HG03064 (cell line): ENCODE measurements at regions not wholly inside any gene's neighbourhood (a gene's known extent, or its start where the extent isn't known, plus 50 kb on each side); places are given as distances from the start of the nearest gene placed in this dataset.

Experiments
- ATAC-seq: cut with Tn5 transposase; IDR thresholded peaks from one replicate; pipeline ENCODE4 v1.9.1; 2021; ENCODE audit warnings: low read depth; ENCODE audit not compliant: unreplicated experiment

DNA sequence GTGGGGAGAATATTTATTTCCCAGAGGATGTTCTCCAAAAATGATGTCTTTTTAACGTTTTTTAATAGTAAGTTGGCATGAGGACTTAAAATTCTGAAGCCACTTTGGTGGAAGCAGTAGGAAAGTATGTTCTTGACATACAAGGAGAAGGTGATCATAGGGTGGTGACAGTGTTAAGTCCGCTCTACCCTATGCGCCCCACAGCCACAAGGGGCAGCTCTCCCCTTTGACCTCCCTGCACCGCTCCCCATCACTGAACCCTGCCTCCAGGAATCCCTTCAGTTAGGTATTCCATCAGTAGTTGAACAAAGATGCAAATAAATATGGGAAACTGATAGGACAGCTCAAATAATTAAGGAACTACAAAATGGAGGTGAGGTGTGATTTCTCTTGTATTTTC lies 111.4 kb downstream of the PLEKHG1 start:
- no peak for ATAC-seq

DNA sequence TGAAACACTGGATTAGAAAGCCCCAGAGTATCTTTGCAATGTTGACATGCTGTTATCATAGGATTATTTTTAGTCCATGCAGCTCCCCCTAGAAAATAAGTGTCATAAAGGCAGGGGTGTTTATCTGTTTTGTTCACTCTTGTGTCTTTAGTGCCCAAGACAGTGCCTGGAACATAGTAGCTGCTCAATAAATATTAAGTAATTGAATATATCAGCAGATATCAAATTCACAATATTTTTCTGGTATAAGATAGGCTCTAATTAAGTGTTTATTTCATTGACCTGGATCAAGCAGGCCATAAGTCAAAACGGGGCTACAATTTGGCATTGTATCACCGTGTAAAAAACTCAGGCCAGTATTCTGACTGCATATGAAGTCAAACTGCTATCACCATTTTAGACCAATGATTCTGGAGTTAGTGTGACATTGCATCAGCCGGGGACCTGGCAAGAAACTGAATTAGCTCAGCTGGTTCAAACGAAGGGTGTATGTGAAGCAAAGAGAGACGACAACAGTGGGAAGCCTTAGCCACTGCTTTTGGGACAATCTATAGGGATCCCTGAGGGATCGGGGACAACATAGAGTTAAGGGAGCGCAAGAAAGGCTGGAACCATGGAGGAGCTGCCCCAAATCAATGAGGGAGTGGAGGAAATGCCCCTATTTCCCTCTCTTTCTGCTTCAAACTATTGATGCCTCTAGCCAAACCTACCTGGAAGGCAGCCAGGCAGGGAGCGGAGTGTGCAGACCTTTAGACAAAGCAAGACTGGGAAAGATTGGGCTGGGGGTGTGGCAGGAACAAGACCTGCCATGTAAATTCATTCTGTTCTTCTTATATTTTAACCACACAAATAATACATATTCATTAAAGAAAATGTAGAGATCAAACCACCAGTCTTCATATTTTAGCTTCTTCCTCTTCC lies 112.2 kb downstream of the PLEKHG1 start:
- ATAC-seq = no peak

DNA sequence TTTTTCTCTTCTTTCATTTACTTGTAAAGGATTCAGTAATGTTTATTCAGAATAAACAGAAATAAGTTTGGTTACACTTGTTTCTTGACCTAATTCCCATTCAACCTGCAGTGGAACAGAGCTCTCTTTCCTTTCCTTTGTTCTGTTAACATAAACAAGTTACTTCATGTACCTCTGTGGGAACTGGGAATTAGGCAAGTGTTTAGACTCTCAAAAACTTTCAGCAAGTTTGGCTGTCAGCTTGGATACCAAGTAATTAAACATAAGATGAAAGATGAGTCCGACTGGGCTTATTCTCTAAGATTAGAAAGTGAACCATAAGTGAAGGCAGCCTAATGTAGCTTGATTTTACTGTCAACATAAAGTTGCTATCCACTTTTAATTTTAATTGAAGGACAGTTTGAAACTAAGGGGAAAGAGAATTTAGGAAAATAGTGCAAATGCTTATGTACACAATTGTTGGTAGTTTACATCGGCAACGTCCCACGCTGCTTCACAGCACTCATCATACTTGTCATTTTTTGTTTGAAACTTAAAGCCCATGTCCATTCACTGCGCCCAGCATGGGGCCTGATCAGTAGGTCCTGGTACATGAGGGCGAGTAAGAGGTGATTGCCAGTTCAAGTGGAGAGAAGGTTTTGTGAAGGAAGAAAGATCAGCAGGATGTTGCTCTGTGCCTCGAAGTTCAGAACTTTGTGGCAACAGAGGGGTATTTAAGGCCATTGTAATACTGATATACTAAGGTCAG lies 113.0 kb downstream of the PLEKHG1 start:
- ATAC-seq = no peak

DNA sequence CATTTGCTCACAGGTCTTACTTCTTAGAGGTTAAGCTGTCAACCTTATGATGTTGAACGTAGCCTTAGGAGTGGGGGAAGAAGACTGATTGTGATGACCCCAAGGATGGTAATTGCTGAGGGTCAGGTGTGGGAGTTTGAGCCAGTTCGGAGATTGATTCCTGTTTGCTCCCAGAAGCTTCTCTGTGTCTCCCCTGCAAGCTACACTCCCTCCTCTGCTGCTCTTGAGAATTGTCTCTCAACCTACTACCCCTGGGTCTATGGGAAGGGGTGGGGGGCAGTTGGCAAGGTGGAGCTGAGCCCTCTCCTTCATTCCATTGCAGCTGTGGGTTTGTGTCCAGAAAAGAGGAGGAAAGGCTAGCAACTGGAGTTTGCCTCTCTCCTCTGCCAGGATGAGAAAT lies 113.8 kb downstream of the PLEKHG1 start:
- no peak for ATAC-seq

DNA sequence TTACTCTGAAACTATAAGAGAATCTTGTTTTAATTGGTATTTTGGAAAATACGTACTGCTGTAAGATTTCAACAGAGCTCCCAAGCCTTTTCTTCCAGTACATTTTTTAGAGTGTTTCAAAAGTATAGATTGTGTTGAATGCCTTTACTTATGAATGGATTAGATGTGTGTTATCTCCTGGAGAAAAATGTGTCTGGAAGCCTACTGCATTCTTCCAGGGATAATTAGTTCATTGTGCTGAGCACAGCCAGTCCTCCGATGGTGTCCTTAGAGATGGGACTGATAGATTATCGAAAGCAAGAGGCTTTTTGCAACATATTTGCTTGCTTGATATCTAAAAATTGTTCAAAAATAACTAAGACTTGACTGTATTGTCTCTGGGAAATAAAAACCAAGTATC lies 114.2 kb downstream of the PLEKHG1 start:
- ATAC-seq = no peak

DNA sequence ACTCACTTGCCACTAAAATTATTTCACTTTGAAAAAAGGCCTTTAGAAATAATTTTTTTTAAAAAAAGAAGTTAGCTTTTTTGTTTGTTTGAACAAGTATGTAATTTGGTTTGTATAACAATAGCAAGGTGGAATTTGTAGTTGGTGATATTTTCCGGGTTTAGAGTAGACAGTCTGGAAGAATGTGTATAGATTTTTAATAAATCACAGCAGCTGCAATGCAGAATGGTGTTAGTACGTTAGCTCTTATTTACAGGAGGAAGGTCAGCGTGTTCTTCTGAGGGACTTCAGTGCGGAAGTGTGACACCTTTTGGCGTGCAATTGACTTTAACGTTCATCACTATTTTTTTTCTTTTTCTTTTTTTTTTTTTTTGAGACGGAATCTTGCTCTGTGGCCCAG lies 115.4 kb downstream of the PLEKHG1 start:
- no peak for ATAC-seq

DNA sequence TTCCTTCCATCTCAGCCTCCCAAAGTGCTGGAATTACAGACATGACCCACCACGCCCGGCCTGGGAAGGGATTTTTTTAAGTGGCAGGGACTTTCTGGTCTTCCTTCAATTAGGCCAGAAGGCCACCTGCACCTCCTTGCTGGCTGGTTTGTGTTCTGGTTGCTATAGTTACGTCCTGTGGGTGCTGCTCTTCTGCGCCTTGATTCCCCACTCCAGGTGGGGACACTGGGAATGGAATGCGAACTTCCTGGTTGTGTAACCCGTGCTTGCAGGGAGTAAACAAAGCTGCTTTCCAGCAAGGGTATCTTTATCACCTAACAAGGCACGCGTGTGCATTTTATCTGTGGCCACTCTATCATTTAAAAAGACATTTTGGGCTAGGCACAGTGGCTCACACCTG lies 117.7 kb downstream of the PLEKHG1 start:
- no peak for ATAC-seq

DNA sequence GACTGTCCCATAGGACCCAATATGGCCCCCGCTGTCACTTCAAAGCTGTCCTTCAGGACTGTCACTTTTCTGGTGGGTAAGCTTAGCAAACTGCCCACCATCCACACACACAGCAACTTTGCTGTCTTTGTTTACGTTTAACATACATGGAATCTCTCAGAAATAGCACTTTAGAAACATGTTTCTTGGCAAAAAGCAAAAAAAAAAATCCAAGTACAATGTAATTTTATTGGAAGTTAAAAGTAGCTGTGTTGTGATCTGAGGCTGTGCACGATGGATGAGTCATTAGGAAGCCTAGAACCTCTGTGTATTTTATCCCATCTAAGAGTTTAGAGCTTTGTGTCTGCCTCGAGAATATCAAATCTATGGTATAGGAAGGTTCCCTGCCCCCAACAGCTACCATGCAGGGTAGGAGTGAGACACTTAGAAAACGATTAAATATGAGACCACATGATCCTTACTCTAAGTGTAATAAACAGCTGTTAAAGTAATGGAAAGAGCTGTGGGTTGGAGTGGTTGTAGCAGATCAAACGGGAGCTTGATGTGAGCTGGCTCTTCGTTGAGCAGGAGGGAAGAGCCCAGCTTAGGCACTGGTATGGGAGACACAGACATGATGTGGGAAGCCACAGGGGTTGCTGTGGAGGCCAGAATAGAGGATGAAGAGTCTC lies 119.5 kb downstream of the PLEKHG1 start:
- no peak for ATAC-seq

DNA sequence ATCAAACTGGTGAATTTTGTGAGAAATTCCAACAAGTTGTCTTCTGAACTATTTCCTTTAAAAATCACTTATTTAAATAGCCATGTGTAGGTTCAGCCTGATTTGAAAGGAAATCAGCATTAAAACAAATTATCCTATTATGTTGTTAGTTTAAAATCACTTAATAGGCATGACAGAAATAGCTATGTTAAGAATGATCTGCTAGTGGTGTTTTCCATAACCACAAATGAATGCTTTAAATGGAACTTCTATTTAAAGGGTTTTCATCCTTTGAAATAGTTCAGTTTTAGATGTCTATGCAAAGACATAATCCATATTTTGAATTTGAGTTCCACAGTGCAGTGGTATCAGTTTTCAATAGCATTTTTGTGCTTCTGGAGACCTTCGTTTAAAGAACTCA lies 120.1 kb downstream of the PLEKHG1 start:
- ATAC-seq = no peak

DNA sequence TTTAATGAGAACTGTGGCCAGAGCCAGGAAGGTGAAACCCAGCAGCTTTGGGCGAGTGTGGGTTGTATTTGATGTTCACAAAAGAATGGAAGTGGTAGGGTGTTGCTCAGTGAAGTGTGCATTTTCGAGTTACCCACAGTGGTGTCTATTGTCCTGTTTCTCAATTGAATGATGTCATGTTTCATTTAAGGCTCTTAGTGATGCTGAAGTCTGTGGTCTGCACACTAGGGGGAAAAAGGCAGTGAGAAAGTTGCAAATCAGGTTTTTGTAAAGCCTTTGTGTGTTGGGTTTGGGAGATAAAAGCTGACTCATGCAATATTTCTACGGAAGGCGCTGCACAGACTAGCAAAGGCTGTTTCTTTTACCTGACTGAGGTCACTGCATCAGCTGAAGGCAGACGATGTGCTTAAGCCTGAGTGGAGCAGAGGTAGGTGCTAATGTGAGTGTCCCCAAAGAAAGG lies 121.1 kb downstream of the PLEKHG1 start:
- peak; percentile 98 for ATAC-seq

DNA sequence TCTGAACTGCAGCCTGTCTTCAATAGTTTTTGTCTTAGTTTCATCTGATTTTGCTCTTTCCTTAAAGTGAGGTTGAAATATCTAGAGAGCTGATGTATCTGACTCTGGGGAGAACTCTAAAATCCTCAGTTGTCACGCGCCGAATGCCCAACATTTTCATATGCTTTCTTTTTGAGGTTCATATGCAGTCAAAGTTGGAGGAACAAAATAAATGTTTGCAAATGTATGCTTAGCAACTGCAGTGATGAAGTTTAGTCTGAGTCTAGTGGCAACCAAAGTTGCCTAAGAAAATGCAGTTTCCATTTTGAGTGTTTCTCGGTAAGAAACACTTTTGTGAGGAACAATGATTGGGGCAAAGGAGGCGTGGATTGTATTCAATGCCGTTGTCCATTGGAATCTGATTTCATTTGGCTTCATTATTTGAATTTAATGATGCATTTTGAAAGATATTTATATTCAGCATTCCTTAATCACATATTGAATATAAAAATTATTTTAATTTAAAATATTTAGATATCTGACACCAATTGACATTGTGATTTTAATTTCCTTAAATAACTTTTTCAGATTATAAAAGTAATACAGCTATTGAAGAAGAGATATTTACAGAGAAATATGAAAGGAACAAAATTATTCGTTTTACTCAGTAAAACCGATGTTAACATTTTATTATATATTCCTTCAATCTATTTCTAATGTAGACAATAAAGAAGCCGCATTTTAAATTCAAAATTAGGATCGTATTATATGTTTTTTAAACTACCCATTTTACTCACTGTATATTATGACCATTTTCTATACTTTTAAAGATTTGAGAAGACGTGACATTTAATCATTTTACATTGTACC lies 122.0 kb downstream of the PLEKHG1 start:
- no peak for ATAC-seq

DNA sequence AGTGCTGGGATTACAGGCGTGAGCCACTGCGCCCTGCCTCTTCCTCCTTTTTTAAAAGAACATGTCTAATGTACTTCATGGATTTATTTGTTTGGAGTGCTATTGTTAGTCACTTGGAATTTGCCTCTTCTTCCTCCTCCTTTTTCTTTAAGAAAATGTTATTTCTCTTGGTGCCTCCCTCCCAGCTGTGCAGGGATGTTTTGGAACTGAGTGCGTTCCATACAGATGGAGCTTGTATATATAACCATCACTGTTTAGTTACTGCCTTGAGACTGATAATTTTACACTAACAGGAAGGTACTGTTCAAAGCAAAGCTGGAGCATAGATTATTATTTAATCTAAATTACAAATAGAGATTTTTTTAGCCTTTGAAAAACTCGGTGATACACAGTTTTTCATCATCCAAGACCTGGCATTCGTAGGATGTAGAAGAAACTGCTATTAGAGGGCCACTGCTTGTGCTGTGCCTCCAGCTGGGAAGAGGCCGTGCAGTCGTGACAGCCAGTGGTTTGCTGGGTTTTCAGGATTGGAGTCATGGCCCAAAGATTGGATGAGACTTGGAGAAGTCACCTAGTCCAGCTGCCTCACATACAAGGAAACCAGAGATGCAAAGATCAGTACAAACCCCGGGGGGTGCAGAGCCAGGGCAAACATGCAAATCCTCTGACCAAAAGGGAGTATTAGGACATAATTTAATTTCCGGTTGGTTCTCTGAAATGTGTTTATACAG lies 123.1 kb downstream of the PLEKHG1 start:
- ATAC-seq = no peak

DNA sequence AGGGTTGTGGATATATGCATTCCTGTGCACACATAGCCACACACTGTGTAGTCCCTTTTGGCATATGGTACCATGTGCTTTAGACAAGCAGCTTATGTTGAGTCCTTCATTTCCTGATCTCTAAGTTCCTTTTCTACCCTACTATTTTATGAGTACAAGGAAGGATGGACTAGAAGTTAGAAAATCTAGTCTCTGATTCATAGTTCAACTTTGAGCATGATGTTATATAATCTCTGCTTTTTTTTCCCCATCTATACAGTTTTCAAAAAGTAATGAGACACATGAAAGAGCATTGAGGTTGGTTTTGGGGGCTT lies 123.6 kb downstream of the PLEKHG1 start:
- ATAC-seq = no peak

DNA sequence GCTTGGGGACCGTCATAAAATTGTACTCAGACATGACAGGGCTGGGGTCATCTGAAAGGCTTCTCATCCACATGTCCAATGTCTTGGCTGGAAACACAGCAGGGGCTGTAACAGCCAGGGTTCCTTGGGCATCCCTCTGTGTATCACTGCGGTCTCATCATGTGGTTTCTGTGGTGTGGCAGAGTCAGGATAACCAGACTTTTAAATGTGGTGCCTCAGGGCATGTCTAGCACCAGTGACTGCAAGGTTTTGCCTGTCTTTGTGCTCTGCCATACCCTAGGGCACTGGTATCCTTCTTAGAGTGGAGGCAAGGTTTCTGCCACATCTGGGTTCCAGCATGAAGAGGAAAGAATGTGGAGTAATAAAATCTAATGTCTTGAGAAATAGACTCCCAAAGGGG lies 124.2 kb downstream of the PLEKHG1 start:
- no peak for ATAC-seq

DNA sequence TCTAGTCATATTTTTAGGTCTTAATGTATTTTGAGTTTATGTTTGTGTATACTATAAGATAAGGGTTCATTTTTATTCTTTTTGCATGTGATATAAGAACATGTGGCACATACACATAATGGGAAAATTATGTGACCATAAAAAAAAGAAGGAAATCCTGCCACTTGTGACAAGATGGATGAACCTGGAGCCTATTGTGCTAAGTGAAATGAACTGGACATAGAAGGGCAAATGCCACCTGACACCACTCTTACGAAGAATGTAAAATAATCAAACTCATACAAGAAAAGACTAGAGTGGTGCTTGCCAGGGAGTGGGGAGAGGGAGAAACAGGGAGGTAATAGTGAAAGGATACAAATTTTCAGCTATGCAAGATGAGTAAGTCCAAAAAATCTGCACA lies 126.1 kb downstream of the PLEKHG1 start:
- no peak for ATAC-seq

DNA sequence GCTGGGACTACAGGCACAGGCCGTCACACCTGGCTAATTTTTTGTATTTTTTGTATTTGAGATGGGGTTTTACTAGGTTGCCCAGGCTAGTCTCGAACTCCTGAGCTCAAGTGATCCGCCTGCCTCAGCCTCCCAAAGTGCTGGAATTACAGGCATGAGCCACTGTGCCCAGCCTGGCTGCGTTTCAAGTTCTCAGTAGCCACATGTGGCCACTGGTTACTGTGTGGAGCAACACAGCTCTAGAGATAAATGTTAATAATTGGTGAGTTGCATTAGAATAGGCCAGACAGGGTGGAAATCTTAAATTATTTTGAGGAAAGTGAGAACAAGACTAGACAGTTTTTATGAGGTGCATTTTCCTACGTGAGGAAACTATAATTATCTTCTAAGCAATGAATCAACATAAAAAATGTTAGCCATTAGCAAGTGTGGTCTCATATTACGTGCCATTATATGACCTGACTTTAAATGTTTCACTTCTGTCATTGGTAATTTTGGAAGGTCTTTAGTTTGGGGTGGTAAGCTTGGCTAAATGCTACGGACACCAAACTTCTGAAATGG lies 129.6 kb downstream of the PLEKHG1 start:
- ATAC-seq = no peak

DNA sequence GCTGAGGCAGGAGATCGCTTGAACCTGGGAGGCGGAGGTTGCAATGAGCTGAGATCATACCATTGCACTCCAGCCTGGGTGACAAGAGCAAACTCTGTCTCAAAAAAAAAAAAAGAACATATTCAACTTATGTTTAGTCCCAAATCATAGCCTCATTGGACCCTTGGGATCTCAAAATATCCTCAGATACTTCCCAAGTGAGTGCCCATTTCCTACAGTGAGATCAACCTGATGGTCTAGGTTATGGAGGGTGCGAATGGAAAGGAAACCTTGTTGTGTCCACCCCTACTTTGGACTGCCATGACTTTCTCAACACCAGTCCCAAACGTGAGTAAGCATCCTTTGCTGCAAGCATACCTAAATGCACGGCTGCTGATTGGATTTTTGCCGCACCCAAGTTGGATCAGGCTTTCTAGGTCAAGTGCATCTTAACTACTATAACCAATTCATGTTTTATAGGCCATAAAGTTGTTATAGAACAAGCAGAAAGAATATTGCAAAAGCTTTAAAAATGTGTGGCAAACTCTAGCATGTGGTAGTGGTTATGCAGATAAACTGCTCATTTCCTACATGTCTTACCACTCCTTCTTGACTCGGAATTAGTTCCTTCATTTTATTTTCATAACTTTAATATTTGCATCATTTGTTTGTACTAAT lies 131.2 kb downstream of the PLEKHG1 start:
- ATAC-seq = no peak

DNA sequence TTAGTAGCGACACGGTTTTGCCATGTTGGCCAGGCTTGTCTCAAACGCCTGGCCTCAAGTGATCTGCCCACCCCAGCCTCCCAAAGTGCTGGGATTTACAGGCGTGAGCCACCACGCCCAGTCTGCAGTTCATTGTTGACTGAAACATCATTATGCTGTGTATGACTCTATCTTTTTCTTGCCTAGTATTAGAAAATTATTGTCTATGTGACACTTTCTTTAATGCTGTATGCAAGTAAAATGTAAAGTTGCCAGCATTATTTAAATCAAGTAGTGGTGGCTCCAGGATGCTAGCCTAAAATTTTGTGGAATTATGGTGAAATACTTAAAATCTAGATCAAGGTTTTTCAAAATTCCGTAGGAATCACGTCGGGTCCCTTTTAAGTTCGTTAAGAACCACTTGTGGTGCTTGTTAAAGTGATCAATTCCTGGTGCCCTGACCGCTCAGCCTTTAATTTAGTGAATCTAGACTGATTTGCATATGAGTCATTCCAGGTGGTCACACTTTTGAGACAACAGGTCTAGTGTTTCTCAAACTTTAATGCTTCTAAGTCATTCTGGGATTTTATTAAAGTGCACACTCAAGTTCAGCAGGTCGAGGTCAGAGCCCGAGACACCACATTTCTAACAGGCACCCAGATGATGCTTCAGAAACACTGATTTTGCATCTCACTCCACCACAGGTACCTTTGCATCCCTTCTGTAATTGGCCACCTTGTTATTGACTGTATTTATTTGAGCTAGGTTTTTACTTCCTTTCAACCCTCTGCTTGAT lies 132.6 kb upstream of the MTHFD1L start:
- no peak for ATAC-seq
